GM19240 (cell line): ENCODE measurements at regions not wholly inside any gene's neighbourhood (a gene's known extent, or its start where the extent isn't known, plus 50 kb on each side); places are given as distances from the start of the nearest gene placed in this dataset.

ENCODE experiments used
- DNase-seq: peaks from one replicate; pipeline ENCODE4 v3.0.0; 2011; ENCODE audit warnings: low spot score; ENCODE audit not compliant: insufficient read length

GRCh38 chr18:51915176-51915575 lies 424.8 kb upstream of the DCC start:
- DNase-seq = no peak

DNA sequence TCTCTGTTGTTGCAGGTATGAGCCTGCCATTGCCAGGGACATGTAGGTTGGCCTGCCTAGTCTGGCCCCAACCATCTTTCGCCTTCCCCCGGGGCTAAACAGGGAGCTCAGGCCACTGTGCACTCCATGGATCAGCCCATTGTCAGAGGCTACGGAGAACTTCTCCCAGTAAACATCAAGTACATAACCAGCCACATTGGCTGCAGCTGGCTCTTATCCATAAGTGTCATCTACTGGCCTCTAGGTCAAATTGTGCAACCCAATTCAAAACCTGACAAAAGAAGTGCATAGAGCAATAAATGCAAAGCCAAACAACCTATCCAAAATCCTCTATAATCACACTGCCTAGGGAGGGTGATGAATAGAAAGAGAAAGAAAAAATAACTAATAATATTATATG lies 418.1 kb upstream of the DCC start:
- no peak for DNase-seq

- DNase-seq = no peak
Observed at GRCh38 chr18:51933903-51934302, 406.1 kb upstream of the DCC start.

- DNase-seq = no peak
Observed at GRCh38 chr18:51936115-51936514, 403.9 kb upstream of the DCC start.

- DNase-seq = no peak
Observed at GRCh38 chr18:51941999-51942398, 398.0 kb upstream of the DCC start.

DNA sequence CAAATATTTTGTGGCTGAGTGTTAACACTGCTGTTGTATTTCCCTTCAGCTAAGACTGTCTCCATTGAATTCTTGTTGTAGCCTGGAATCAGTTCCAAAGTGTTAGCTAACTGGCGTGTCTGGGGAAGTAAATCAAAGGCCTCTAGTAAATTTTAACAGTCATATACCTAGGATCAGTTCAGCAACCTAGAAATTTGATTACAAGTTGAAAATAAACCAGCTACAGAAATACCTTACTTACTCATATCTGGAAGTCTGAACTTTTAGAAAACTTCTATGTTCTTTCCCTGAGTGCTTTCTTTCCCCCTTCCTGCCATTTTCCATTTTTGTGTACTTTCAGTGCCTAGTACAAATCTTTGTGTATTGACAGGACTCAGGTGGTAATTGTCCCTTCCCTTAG lies 396.7 kb upstream of the DCC start:
- DNase-seq = no peak

DNA sequence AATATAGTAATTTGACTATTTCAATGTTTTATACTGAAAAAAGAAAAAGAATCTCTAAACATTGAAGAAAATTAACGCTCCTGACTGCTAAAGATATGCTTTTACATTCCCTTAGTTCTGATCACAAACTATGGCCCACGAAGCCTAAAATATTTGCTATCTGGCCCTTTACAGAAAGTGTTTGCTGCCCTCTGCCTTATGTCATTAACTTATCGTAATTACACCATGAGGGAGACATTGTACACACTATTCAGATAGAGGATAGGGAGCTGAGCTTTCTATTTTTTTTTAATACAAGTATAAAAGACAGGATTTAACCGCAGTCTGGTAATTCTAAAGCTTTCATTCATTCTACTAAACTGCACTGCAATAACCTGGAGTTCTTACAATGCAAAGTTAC lies 393.1 kb upstream of the DCC start:
- DNase-seq = no peak

DNA sequence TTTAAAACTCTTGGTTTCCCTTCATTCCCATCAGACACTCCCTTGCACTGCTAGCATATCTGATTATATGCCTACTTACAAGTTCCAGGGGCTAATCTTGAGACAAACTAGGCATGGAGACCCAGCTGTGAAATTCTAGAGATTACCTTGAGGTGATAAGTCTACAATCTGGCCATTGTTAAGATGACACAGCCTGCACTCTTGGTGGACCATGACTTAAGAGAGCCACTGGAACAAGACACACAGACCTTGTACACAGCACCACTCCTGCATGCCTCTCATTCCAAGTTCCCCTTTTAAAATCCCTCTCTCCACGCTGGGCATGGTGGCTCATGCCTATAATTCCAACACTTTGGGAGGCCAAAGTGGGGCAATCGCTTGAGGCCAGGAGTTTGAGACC lies 387.2 kb upstream of the DCC start:
- no peak for DNase-seq

DNA sequence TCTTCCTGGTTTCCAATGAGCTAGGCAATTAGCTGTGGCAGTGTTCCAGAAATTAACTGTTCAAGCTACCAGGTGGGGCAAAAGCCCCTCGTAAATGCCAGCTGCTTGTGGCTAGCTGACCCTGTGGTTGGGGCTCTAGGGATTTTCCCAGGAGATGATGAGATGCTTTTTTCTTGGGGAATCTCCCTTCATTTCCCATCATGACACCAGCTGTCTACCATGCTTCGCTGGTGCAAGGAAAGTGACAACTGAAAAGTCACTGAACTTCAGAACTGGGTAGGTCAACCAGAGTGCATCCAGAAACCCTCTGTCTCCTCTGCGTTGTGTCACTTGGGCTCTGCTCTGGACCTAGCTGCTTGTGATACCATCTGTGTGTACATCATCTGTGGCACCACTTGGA lies 386.5 kb upstream of the DCC start:
- DNase-seq = no peak

GRCh38 chr18:51955136-51955535 lies 384.9 kb upstream of the DCC start:
- DNase-seq = no peak

DNA sequence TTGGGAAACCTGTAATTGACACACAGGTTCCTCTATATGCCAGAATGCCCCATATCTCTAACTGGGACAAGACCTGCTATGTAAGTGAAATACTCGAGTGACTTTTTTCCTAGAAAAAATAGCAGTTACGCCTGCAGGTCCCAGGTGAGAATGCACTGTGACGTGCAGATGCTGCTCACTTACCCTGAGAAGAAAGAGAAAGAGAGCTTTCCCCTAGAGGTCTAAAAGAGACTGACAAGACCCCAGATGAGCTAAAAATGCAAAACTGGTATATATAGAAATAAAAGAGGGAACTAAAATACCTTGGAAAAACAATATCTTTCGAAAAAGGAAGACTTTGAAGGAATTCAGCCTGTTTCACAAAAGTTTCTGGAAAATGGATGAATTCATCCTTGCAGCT lies 383.0 kb upstream of the DCC start:
- DNase-seq = no peak

DNA sequence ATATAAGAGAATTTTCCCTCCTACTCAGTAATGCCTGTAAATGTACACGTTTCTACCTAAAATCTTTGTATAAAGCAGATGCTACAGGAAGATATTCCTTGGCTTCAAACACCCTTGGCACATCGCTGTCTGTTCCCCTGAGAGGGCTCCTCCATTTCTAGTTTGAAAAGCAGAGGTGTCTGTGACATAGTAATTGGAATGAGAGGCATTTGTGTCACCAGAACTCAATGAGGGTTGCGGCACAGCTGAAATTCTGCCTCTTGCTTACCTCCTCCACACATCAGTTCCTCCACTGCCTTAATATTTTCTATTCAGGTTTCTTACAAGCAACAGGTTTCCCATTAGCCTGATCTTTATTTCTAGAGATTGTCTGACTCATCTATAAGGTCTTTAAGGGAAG lies 359.9 kb upstream of the DCC start:
- DNase-seq = no peak

DNA sequence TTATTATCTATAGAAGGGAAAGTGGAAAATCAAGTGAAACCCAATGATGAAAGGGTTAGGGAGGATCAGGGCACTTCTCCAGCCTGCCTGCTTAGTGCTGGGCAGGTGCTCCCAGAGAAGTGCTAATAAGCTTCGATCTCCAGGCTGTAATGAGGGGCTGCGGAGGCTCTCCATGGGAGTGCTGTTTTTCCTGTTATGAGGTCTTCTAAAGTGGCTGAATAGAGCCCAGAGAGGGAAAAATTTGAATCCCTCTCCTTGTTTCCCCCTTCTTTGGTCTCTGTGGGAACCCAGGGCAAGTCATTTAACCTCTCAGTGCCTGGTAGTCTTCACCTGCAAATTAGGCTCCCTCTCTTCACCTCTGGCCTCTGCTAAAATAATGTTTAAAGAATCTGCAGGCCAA lies 351.7 kb upstream of the DCC start:
- DNase-seq = no peak

DNA sequence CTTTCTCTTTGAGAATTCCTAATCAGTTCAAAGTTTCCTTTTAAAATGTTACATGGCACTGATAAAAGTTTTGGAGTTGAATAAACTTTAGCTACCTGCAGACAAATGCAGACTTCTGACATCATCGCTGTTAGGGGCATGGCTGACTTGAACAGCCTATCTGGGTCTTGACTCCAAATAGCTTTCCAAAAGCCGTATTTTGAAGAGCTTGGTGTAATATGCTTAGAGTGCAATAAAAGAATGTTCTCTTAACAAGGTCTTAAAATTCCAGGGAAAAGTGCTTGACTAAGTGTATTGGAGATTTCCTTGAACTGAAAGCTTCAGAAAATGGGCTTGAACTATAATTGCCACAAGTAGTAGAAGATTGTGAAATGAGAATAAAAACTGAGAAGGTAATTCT lies 342.9 kb upstream of the DCC start:
- DNase-seq = no peak

DNA sequence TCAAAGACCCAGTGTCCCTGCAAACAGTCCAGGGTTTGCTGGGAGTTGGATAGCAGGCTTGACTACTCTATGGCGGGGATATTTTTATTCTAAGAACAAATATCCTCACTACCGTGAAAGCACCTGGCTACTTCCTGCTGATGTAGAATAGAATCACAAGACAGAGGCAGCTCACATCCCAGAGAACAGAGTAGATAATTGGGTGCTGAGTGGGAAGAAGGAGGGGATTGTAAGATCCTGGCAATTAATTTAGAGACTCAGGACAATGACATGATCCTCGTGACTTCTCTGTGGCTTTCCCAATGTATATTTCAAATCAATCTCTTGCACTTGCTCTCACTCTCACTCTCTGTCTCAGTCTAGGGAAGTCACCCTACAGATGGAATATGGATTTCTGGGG lies 341.9 kb upstream of the DCC start:
- no peak for DNase-seq

DNA sequence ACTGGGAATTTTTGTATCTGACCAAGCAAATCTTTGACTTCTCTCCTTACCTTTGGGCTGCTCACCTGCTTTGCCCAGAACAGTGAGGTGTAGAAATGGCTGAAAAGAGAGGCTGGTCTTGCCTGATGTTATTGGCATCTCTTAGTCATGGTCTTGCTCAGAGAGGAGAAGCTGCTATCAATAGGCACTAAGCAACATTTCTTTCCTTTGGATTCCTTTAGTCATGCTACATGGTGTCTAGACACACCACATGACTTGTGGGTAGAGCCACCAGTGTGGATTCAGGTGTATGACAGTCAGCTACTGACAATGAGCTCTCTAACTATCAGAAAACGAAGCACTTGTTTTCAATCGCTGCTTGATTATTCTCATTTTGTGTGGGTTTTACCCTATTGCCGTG lies 341.3 kb upstream of the DCC start:
- no peak for DNase-seq

DNA sequence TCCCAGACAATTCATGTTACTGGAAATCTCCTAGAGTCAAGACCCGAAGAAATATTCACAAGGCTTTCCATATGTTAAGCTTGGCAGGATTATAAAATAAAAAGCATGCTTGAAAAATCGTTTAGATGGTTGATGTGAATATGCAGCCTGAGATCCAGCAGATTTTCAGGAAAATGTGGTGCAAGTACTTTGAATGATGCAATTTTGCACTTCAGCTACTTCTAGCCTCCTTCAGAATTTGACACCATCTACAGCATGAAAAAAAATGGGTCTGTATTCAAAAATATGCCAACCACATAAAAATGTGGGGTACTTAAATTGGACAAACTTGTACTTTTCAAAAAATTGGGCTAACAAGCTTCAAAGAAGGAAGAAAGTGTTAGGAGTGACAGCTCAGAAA lies 340.6 kb upstream of the DCC start:
- no peak for DNase-seq

DNA sequence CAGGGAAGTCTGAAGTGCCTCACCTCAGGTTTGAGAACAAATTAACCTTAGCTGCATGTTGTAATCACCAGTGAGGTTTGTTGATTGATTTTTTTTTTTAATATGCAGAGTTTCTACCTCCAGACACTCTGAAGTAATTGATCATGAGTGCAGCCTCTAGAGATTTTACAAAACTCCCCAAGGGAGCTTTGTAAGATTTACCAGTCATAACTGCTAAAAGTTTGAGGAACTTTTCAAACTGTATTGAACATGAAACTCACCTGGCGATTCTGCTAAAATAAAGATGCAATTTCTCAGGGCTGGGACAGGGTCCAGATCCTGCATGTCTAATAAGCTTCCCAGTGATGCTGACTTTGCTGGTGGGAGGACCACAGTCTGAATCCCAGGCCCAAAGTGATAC lies 339.6 kb upstream of the DCC start:
- DNase-seq = no peak

DNA sequence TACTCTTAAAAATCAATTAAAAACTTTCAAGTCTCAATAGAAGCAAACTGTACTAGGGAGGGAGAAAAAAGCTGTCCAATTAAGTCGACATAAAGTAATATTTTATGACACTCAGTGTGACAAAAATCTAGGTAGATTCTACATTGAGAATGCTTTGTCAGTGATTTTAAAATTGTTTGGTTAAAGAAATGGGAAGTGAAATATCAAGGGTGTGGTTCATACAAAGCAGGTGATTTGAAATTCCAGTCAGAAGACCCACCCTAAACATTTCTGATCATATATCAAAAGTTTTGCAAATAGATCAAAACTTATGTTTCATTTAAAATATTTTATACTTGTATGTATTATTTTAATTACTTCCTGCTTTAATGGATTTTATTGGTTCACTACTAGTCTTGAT lies 338.9 kb upstream of the DCC start:
- no peak for DNase-seq

GRCh38 chr18:52002600-52002999 lies 337.4 kb upstream of the DCC start:
- DNase-seq = no peak

DNA sequence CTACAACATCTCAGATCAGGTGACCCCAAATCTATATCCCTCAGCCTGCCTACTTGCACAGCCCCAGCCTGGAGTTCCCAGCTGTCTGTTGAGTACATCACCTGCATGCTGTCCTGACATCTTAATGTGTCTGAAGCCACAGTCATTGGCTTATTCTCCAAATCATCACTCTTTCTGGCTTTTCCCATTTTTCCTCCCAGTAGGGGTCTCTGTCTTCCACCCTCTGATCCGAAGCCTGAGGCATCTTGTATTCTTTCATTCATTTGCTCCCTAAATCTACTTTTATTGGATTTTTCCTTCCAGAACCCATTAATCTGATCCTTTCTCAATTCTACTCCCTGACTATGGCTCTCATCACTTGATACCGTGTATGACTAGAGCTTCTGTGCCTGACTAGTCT lies 332.9 kb upstream of the DCC start:
- DNase-seq = no peak

GRCh38 chr18:52008330-52008729 lies 331.7 kb upstream of the DCC start:
- no peak for DNase-seq

GRCh38 chr18:52008736-52009135 lies 331.3 kb upstream of the DCC start:
- no peak for DNase-seq

- DNase-seq = no peak
Observed at GRCh38 chr18:52009958-52010357, 330.0 kb upstream of the DCC start.
